ENCODE measurements at regions not wholly inside any gene's neighbourhood (a gene's known extent, or its start where the extent isn't known, plus 50 kb on each side); places are given as distances from the start of the nearest gene placed in this dataset.
"Not testable (repeated sequence)": the region's sequence is repeated elsewhere in the genome, so short reads cannot be mapped to it uniquely, and the experiment has no call there.

GRCh38 chr2:14756122-14756541 lies 123.6 kb downstream of the LRATD1 start:
- DNase-seq: no peak

- no peak for DNase-seq
Measured at GRCh38 chr2:14756981-14757657, 124.6 kb downstream of the LRATD1 start.

GRCh38 chr2:14759082-14759481 lies 126.6 kb downstream of the LRATD1 start:
- DNase-seq: no peak

- no peak for DNase-seq
Measured at GRCh38 chr2:14760169-14760568, 127.7 kb downstream of the LRATD1 start.

GRCh38 chr2:14761118-14761517 lies 128.6 kb downstream of the LRATD1 start:
- no peak for DNase-seq

- DNase-seq: no peak
Measured at GRCh38 chr2:14773696-14774095, 141.2 kb downstream of the LRATD1 start.

GRCh38 chr2:14774436-14774968 lies 142.0 kb downstream of the LRATD1 start:
- DNase-seq: no peak

- DNase-seq: no peak
Measured at GRCh38 chr2:14776216-14776615, 143.7 kb downstream of the LRATD1 start.

GRCh38 chr2:14778015-14778414 lies 145.5 kb downstream of the LRATD1 start:
- no peak for DNase-seq

- DNase-seq: no peak
Measured at GRCh38 chr2:14779252-14779651, 146.7 kb downstream of the LRATD1 start.

- DNase-seq: peak; percentile 83
Measured at GRCh38 chr2:14781142-14781541, 148.6 kb downstream of the LRATD1 start.

- not testable (repeated sequence) for DNase-seq
Measured at GRCh38 chr2:14788814-14789213, 156.3 kb downstream of the LRATD1 start.

- DNase-seq: no peak
Measured at GRCh38 chr2:14790041-14790640, 157.6 kb downstream of the LRATD1 start.

- no peak for DNase-seq
Measured at GRCh38 chr2:14803994-14804393, 171.5 kb downstream of the LRATD1 start.

GRCh38 chr2:14804902-14805301 lies 172.4 kb downstream of the LRATD1 start:
- DNase-seq: no peak

GRCh38 chr2:14806613-14807012 lies 174.1 kb downstream of the LRATD1 start:
- no peak for DNase-seq

- DNase-seq: no peak
Measured at GRCh38 chr2:14815201-14815600, 182.7 kb downstream of the LRATD1 start.

- no peak for DNase-seq
Measured at GRCh38 chr2:14816069-14817060, 183.8 kb downstream of the LRATD1 start.

GRCh38 chr2:14817848-14818247 lies 185.3 kb downstream of the LRATD1 start:
- DNase-seq: no peak

- no peak for DNase-seq
Measured at GRCh38 chr2:14826518-14826917, 194.0 kb downstream of the LRATD1 start.

- no peak for DNase-seq
Measured at GRCh38 chr2:14827226-14828023, 194.9 kb downstream of the LRATD1 start.

GRCh38 chr2:14828223-14828622 lies 195.7 kb downstream of the LRATD1 start:
- no peak for DNase-seq
